HepG2 (cell line): ENCODE measurements at regions not wholly inside any gene's neighbourhood (a gene's known extent, or its start where the extent isn't known, plus 50 kb on each side); places are given as distances from the start of the nearest gene placed in this dataset.
"Not testable (repeated sequence)": the region's sequence is repeated elsewhere in the genome, so short reads cannot be mapped to it uniquely, and the experiment has no call there.

ENCODE experiments used
- ATAC-seq: fragments of 200-7000 bp; cut with Tn5 transposase; 3 replicates; pipeline ENCODE4 v1.9.1; 2020; ENCODE audit warnings: mild to moderate bottlenecking, moderate library complexity
- BruUV-seq: library from RNA; stranded (reverse); fragments of 400-500 nt; replicated peaks from 2 replicates; lab custom pipeline; 2021; lab: Mats Ljungman, UMichigan
- CTCF ChIA-PET: fragments of 300-600 bp; formaldehyde crosslinking; extraction: SDS; loops from one replicate; lab custom pipeline; 2021; ENCODE audit warnings: low total read pairs, inconsistent platforms, low intra/inter-chr PET ratio; lab: Yijun Ruan, JAX
- POLR2A ChIA-PET: fragments of 350-600 bp; sonication (Branson Sonifier 250); formaldehyde crosslinking; loops from one replicate; lab custom pipeline; 2020; ENCODE audit warnings: antibody characterized with exemption, inconsistent platforms; lab: Yijun Ruan, JAX
- DNase-seq: peaks from one replicate; pipeline ENCODE4 v3.0.0-alpha.2; 2015; ENCODE audit warnings: low spot score
- FAIRE-seq: peaks from 3 replicates; lab custom pipeline; 2011; peaks lifted over from hg19 to GRCh38; lab: Jason Lieb, UNC
- H2AFZ ChIP-seq: one replicate; pipeline ENCODE4 v1.6.1; 2011; ENCODE audit warnings: low read length, inconsistent platforms
- H3K27ac ChIP-seq: fragments of 300-600 bp; 3 replicates; pipeline ENCODE4 v1.8.0; 2011; ENCODE audit warnings: mixed run types, mild to moderate bottlenecking, mixed read lengths, low read length, inconsistent platforms; ENCODE audit not compliant: insufficient read depth; ENCODE audit errors: extremely low read length
- H3K27me3 ChIP-seq, 2 experiments: fragments of 200-600 bp in 1 of 2; 2 replicates in 1 of 2; 3 replicates in 1 of 2; pipeline versions ENCODE4 v1.6.0 to v1.8.0; 2011; ENCODE audit warnings: low read length in 2 of 2, mild to moderate bottlenecking in 2 of 2, moderate library complexity in 2 of 2, inconsistent platforms in 1 of 2; ENCODE audit not compliant: insufficient read depth in 2 of 2, control insufficient read depth in 1 of 2
- H3K36me3 ChIP-seq, 2 experiments: fragments of 200-600 bp in 1 of 2; replicated peaks in 1 of 2; 2 replicates in 1 of 2; 3 replicates in 1 of 2; pipeline versions ENCODE4 v1.5.1 to v1.8.0; 2011; ENCODE audit warnings: low read length in 2 of 2, inconsistent platforms in 1 of 2; ENCODE audit not compliant: insufficient read depth in 2 of 2, control insufficient read depth in 1 of 2
- H3K4me1 ChIP-seq: 2 replicates; pipeline ENCODE4 v1.5.1; 2012; ENCODE audit warnings: low read length, inconsistent platforms; ENCODE audit not compliant: insufficient read depth
- H3K4me2 ChIP-seq: 2 replicates; pipeline ENCODE4 v1.6.0; 2011; ENCODE audit warnings: low read depth, low read length, inconsistent platforms
- H3K4me3 ChIP-seq, 3 experiments: fragments of 200-600 bp in 1 of 3; sonication (generic), shearing (Covaris generic) in 1 of 3; replicated peaks in 1 of 3; 2 replicates each; pipeline ENCODE4 v1.5.1; 2011 to 2016; ENCODE audit warnings: low read length in 3 of 3, inconsistent platforms in 2 of 3, low read depth in 2 of 3, mild to moderate bottlenecking in 2 of 3, control low read depth in 1 of 3, mixed read lengths in 1 of 3; ENCODE audit not compliant: insufficient read depth in 1 of 3
- H3K79me2 ChIP-seq: one replicate; pipeline ENCODE4 v1.6.1; 2011; ENCODE audit warnings: low read length, inconsistent platforms; ENCODE audit not compliant: insufficient read depth
- H3K9ac ChIP-seq: 2 replicates; pipeline ENCODE4 v1.6.0; 2011; ENCODE audit warnings: mild to moderate bottlenecking, low read depth, low read length, inconsistent platforms; ENCODE audit not compliant: insufficient read depth
- H3K9me3 ChIP-seq: 2 replicates; pipeline ENCODE4 v1.5.1; 2012; ENCODE audit warnings: mild to moderate bottlenecking, low read length
- H4K20me1 ChIP-seq: 2 replicates; pipeline ENCODE4 v1.6.0; 2011; ENCODE audit warnings: inconsistent platforms, mild to moderate bottlenecking, low read length, moderate library complexity; ENCODE audit not compliant: insufficient read depth
- ADNP ChIP-seq: sonication (generic); formaldehyde crosslinking; IDR thresholded peaks from 2 replicates; pipeline ENCODE4 v1.4.0; 2020; ENCODE audit warnings: missing genetic modification reagents
- ARNT ChIP-seq: fragments of 450-650 bp; IDR thresholded peaks from 2 replicates; pipeline ENCODE4 v1.6.1; 2017
- GPBP1L1 ChIP-seq: sonication (generic); formaldehyde crosslinking; IDR thresholded peaks from 2 replicates; pipeline ENCODE4 v1.5.0; 2020; ENCODE audit warnings: mild to moderate bottlenecking, missing genetic modification reagents
- MTA1 ChIP-seq: sonication (generic); formaldehyde crosslinking; IDR thresholded peaks from 2 replicates; pipeline ENCODE4 v1.4.0; 2020; ENCODE audit warnings: missing genetic modification reagents, mild to moderate bottlenecking, borderline replicate concordance
- ZBED4 ChIP-seq: sonication (generic); formaldehyde crosslinking; IDR thresholded peaks from 2 replicates; pipeline ENCODE4 v1.4.0; 2020; ENCODE audit warnings: missing genetic modification reagents, borderline replicate concordance
- ZFP82 ChIP-seq: sonication (generic); formaldehyde crosslinking; IDR thresholded peaks from 2 replicates; pipeline ENCODE4 v1.5.1; 2020; ENCODE audit warnings: mild to moderate bottlenecking, missing genetic modification reagents, borderline replicate concordance
- ZKSCAN1 ChIP-seq: fragments of 150-350 bp; IDR thresholded peaks from 2 replicates; pipeline ENCODE4 v1.6.1; 2014; ENCODE audit warnings: low read length
- ZNF143 ChIP-seq: sonication (generic); formaldehyde crosslinking; IDR thresholded peaks from 2 replicates; pipeline ENCODE4 v1.4.0; 2020; ENCODE audit warnings: missing genetic modification reagents
- ZNF281 ChIP-seq: sonication (generic); formaldehyde crosslinking; IDR thresholded peaks from 2 replicates; pipeline ENCODE4 v1.4.0; 2020; ENCODE audit warnings: missing genetic modification reagents, borderline replicate concordance
- WGBS: methylation state at CpG from one replicate; pipeline ENCODE4 v1.1.6; 2017; ENCODE audit warnings: low lambda C conversion rate; 5-methylcytosine and 5-hydroxymethylcytosine counted together
- in situ Hi-C: cut with HindIII; loops from 2 replicates; pipeline ENCODE4 v1.10.0; 2017; ENCODE audit warnings: low pct_unique_long_range_greater_than_20kb; ENCODE audit not compliant: extremely low pct_ligation_motif_present
- intact Hi-C: fragments of 100-400 bp; cut with micrococcal nuclease; formaldehyde crosslinking; loops from one replicate; pipeline ENCODE4 v1.10.0; 2022; ENCODE audit not compliant: unreplicated experiment

GRCh38 chr7:8885480-8886000, 452.1 kb downstream of the NXPH1 start (continued):
- TF ChIP-seq ZBED4 (CRISPR knock-in tag), result no peak

- POLR2A ChIA-PET, H3K27me3 ChIP-seq, intact Hi-C loops, H3K9ac ChIP-seq, FAIRE-seq, H3K4me3 ChIP-seq, DNase-seq, H3K4me1 ChIP-seq, BruUV-seq, H3K27ac ChIP-seq, H3K79me2 ChIP-seq, CTCF ChIA-PET, H4K20me1 ChIP-seq, in situ Hi-C loops, ATAC-seq, H2AFZ ChIP-seq, H3K4me2 ChIP-seq, H3K36me3 ChIP-seq: not testable (repeated sequence)
- peaks cover 77% of the 10 kb centered on the region for H3K9me3 ChIP-seq
- WGBS, result 60% methylated on average over 3 of the region's 30 CpGs
Observed at GRCh38 chr7:8890346-8890745, 456.9 kb downstream of the NXPH1 start.

GRCh38 chr7:8893775-8894174, 460.4 kb downstream of the NXPH1 start:
- Histone ChIP-seq H3K79me2 (no peaks in the 10 kb centered on the region), H3K36me3 (no peaks in the 10 kb centered on the region), H3K9me3 (peaks cover 80% of the 10 kb centered on the region), H4K20me1 (no peaks in the 10 kb centered on the region), H3K27me3 (no peaks in the 10 kb centered on the region), H3K4me3 (no peak overlapping the region), H2AFZ (no peak overlapping the region), H3K27ac (no peak overlapping the region), H3K4me1 (no peaks in the 10 kb centered on the region), H3K9ac (no peak overlapping the region), H3K4me2 (no peak overlapping the region)
- in situ Hi-C loops, result no loop called here
- ChIA-PET POLR2A (no interaction called here), CTCF (no interaction called here)
- WGBS, result 2% methylated on average over 2 of the region's 2 CpGs
- ATAC-seq (no peak), DNase-seq (no peak), FAIRE-seq (no peak)
- intact Hi-C loops, result no loop called here
- no TSS peak for BruUV-seq
- TF ChIP-seq ARNT (no peak), ZNF281 (no peak), ZFP82 (CRISPR knock-in tag) (no peak), ADNP (CRISPR knock-in tag) (no peak), MTA1 (CRISPR knock-in tag) (no peak), ZNF143 (CRISPR knock-in tag) (no peak), ZKSCAN1 (no peak), GPBP1L1 (CRISPR knock-in tag) (no peak)
